ENCODE measurements at regions not wholly inside any gene's neighbourhood (a gene's known extent, or its start where the extent isn't known, plus 50 kb on each side); places are given as distances from the start of the nearest gene placed in this dataset.

DNA sequence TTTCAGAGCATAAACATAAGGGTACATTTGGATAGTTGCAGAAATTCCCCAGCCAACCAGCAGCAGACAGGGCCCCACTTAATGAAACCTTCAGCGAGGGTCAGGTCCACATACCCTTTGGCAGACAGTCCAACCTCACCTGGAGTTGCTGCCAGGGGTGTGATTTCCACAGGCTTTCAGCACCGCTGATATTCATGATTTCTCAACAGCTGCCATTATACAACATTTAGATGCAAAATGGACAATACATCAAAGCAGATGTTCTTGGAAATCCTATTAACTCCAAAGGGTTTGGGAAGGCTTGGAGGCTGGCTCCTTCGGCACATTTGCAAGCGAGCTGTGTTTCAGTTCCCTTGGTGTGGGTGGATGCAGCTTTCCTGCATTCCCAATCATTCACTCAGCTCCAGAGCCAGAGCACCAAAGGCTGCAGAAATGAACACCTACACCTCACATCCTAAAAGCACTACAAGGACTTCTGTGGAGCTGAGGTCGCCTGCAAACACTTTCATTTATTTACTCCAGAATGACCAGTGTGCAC lies 147.2 kb upstream of the VSTM2B start:
- Histone ChIP-seq H3K4me3 (no peak overlapping the region), H3K9me3 (no peaks in the 10 kb centered on the region), H3K27ac (no peak overlapping the region), H3K4me1 (no peaks in the 10 kb centered on the region), H3K27me3 (no peaks in the 10 kb centered on the region), H3K36me3 (ENCODE audit: low read depth, missing control alignments) (no peaks in the 10 kb centered on the region)
- TF ChIP-seq CTCF (IDR thresholded peaks at IDR 0.05) (no peak), POLR2A (IDR thresholded peaks at IDR 0.05) (no peak)
- WGBS, 2 donors, result 67 to 83% methylated on average over 5 of the region's 5 CpGs
- DNase-seq, result no peak
- intact Hi-C loops (cut with DNase I; ENCODE audit: low total_unique reads), result no loop called here

DNA sequence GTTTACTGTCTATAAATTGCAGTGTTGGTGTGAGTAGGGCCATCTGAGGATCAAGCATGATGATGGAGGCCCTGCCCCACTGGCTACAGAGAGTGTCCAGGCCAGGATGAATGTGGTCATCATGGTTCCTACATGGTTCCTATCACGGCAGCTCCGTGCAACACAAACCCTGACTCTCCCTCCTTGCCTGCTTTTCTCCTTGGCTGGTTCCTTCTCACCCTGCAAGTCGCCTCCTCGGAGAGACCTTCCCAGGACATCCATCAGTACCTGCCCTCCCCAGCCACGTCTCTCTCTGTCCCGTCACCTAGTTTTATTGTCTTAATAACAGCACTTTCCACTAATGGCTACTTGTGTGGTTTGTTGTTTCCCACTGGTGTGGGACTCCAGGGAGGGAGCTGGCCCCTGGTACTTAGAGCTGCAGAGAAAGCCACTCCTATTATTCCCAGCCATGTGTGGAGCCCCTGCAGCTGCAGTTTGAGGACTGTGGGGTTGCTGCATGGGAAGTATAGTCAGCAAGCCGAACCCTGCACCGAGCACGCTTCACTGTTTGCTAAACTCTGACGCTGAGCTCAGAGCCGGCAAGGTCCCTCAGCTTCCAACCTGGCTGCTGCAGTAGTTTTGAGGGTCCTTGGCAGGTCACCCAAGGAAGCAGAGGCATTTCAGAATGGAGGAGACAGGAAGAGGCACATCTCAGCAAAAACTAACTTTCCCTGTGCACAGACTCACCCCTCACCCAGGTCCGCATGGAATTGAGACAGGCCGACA lies 146.4 kb upstream of the VSTM2B start:
- WGBS, 2 donors, result 66 to 67% methylated on average over 10 to 13 of the region's 13 CpGs
- no peaks in the 10 kb centered on the region for H3K4me1 ChIP-seq
- H3K4me3 ChIP-seq, result no peak overlapping the region
- intact Hi-C loops (cut with DNase I; ENCODE audit: low total_unique reads), result no loop called here
- TF ChIP-seq CTCF (IDR thresholded peaks at IDR 0.05) (no peak), POLR2A (IDR thresholded peaks at IDR 0.05) (no peak)
- no peak overlapping the region for H3K27ac ChIP-seq
- no peaks in the 10 kb centered on the region for H3K36me3 ChIP-seq (ENCODE audit: low read depth, missing control alignments)
- no peak for DNase-seq
- H3K27me3 ChIP-seq, result no peaks in the 10 kb centered on the region
- H3K9me3 ChIP-seq, result no peaks in the 10 kb centered on the region

GRCh38 chr19:29380581-29380980 lies 145.2 kb upstream of the VSTM2B start:
- Histone ChIP-seq H3K4me1 (no peaks in the 10 kb centered on the region), H3K27me3 (no peaks in the 10 kb centered on the region), H3K36me3 (ENCODE audit: low read depth, missing control alignments) (no peaks in the 10 kb centered on the region), H3K27ac (no peak overlapping the region), H3K4me3 (no peak overlapping the region), H3K9me3 (no peaks in the 10 kb centered on the region)
- TF ChIP-seq POLR2A (IDR thresholded peaks at IDR 0.05) (no peak), CTCF (IDR thresholded peaks at IDR 0.05) (no peak)
- intact Hi-C loops (cut with DNase I; ENCODE audit: low total_unique reads), result no loop called here
- 85 to 90% methylated on average over 3 to 5 of the region's 5 CpGs for WGBS, 2 donors
- peak; percentile 1 for DNase-seq

DNA sequence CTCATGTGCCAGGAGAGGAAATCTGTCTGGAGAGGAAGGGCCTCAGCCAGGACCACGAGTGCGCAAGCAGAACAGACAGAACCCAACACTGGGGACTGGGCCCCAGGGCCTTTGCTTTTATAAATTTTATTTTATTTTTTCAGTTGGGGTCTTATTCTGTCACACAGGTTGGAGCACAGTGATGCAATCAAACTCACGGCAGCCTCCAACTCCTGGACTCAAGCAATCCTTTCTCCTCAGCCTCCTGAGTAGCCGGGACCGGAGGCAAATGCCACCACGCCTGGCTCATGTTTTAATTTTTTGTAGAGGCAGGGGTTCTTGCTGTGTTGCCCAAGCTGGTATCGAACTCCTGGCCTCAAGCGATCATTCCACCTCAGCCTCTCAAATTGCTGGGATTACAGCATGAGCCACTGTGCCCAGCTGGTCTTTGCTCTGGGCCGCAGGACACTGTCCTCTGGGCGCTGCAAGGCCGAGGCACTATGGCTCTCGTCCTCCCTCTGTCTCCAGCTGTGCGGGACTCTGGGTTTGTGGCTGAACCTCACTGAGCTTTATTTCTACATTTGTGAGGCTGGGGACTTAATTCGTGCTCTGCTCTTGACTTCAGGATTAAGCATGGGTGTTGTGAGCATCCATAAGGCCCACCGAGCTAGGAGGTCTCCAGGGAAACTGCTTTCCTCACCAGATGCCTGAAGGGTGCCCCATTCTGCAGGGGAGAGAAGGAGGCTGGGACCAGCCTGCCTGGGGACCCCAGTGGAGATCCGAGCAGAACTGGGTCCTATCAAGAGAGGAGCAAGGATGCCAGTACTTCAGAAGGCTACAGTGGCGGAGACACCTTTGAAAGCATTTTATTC lies 144.2 kb upstream of the VSTM2B start:
- Histone ChIP-seq H3K27ac (no peak overlapping the region), H3K27me3 (no peaks in the 10 kb centered on the region), H3K9me3 (no peaks in the 10 kb centered on the region), H3K4me1 (no peaks in the 10 kb centered on the region), H3K4me3 (no peak overlapping the region), H3K36me3 (ENCODE audit: low read depth, missing control alignments) (no peaks in the 10 kb centered on the region)
- intact Hi-C loops (cut with DNase I; ENCODE audit: low total_unique reads), result no loop called here
- TF ChIP-seq POLR2A (IDR thresholded peaks at IDR 0.05) (no peak), CTCF (IDR thresholded peaks at IDR 0.05) (no peak)
- peak; percentile 1 for DNase-seq
- WGBS, 2 donors, result 87 to 94% methylated on average over 12 to 16 of the region's 17 CpGs
